ENCODE measurements at regions not wholly inside any gene's neighbourhood (a gene's known extent, or its start where the extent isn't known, plus 50 kb on each side); places are given as distances from the start of the nearest gene placed in this dataset.
A peak's percentile ranks its signal among the peaks of the same experiment; 100 is the strongest.

DNA sequence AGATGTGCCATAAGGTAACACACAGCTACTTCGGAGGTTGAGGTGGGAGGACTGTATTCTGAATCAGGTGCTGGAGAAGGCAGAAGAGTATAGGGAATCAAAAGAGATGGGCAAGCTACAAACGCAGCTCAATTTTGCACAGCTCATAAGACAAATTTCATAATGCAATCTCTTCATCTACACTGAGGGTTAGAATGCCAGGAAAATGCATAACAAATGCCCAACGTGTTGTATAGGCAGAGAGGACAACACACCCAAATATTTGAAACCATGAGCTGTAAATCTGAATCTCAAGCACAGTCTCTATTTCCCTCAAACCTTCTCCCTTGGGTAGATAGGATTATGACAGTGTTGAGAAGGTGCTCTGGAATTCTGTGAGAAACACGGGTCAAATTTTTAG is 263.1 kb upstream of the FOXN3 start:
- peaks cover 19% of the 10 kb centered on the region for H3K9me3 Mint-ChIP-seq
- TF ChIP-seq, protein P1, sequence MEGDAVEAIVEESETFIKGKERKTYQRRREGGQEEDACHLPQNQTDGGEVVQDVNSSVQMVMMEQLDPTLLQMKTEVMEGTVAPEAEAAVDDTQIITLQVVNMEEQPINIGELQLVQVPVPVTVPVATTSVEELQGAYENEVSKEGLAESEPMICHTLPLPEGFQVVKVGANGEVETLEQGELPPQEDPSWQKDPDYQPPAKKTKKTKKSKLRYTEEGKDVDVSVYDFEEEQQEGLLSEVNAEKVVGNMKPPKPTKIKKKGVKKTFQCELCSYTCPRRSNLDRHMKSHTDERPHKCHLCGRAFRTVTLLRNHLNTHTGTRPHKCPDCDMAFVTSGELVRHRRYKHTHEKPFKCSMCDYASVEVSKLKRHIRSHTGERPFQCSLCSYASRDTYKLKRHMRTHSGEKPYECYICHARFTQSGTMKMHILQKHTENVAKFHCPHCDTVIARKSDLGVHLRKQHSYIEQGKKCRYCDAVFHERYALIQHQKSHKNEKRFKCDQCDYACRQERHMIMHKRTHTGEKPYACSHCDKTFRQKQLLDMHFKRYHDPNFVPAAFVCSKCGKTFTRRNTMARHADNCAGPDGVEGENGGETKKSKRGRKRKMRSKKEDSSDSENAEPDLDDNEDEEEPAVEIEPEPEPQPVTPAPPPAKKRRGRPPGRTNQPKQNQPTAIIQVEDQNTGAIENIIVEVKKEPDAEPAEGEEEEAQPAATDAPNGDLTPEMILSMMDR (IDR thresholded peaks at IDR 0.05; ENCODE audit: unreplicated experiment) = no peak
- peaks cover 5% of the 10 kb centered on the region for H3K36me3 Mint-ChIP-seq
- no peak for DNase-seq (ENCODE audit: low spot score in 2 of 2, unreplicated experiment in 2 of 2)
- H3K27me3 Mint-ChIP-seq (ENCODE audit: low read depth) = no peaks in the 10 kb centered on the region
- peaks cover 28% of the 10 kb centered on the region for H3K4me1 Mint-ChIP-seq
- no peak overlapping the region for H3K4me3 Mint-ChIP-seq
- peak overlapping the region; percentile 67 for H3K27ac Mint-ChIP-seq

DNA sequence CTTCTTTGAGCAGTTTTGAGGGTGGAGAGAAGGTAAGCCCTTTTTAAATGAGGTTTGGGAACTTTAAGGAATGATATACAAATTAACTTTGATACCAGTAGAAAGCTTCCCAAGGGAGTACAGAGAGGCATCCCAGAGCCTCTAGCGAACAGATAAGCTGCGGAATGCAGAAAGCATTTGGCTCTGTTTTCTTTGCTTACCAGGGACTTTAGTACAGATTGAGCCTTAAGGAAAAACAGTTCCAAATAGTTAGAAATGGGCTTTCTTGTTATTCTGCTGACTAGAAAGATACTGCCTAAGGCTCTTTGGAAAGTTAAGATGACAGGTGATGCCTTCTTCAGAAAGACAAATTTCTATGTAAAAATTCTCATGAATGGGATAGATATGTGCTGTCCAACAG is 261.7 kb upstream of the FOXN3 start:
- Mint-ChIP-seq H3K9me3 (peaks cover 9% of the 10 kb centered on the region), H3K4me1 (peaks cover 31% of the 10 kb centered on the region), H3K36me3 (peaks cover 2% of the 10 kb centered on the region), H3K27me3 (ENCODE audit: low read depth) (no peaks in the 10 kb centered on the region), H3K27ac (peak overlapping the region; percentile 73), H3K4me3 (no peak overlapping the region)
- TF ChIP-seq, protein P1 (IDR thresholded peaks at IDR 0.05; ENCODE audit: unreplicated experiment) = no peak
- DNase-seq (ENCODE audit: low spot score in 2 of 2, unreplicated experiment in 2 of 2) = no peak

DNA sequence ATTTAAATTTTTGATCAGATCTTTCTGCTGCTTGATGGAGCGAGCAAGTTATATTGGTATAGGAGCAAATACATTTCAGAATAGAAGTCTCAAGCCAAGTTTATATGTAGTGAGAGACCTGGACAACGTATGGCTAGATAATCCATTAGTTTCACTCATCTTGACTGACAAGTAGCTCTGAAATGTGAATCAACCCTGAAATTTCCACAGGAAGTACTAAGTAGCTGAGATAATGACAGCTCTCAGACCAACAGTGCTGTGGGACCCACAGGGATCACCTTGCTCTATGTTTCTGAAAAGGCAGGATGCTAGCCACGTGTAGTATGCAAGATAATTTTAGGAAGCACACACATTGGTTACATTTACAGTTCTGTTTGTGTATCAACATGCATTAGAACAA is 258.6 kb upstream of the FOXN3 start:
- no peak overlapping the region for H3K4me3 Mint-ChIP-seq
- TF ChIP-seq, protein P1 (IDR thresholded peaks at IDR 0.05; ENCODE audit: unreplicated experiment) = no peak
- H3K36me3 Mint-ChIP-seq = no peaks in the 10 kb centered on the region
- no peak overlapping the region for H3K27ac Mint-ChIP-seq
- H3K4me1 Mint-ChIP-seq = peaks cover 41% of the 10 kb centered on the region
- H3K27me3 Mint-ChIP-seq (ENCODE audit: low read depth) = no peaks in the 10 kb centered on the region
- no peak for DNase-seq (ENCODE audit: low spot score in 2 of 2, unreplicated experiment in 2 of 2)
- H3K9me3 Mint-ChIP-seq = no peaks in the 10 kb centered on the region

DNA sequence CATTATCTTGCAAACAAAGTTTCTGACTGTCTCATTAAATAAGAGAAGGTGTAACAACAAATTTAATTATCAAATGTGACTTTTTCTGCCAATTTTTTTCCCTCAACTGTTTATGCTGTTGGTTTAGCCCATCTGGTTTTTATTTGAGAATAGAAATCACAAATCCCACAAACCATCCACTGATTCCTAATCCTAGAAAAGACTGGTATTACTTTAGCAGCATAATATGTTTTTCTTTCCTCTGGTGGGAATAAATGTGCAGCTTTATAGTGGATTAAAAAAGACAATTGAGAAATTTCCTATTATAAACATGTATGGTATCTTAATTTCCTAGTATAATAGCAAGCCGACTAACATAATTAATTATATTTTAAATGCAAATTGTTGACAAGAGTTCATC is 257.9 kb upstream of the FOXN3 start:
- TF ChIP-seq, protein P1 (IDR thresholded peaks at IDR 0.05; ENCODE audit: unreplicated experiment) = no peak
- DNase-seq (ENCODE audit: low spot score in 2 of 2, unreplicated experiment in 2 of 2) = no peak
- H3K4me1 Mint-ChIP-seq = peaks cover 34% of the 10 kb centered on the region
- H3K36me3 Mint-ChIP-seq = no peaks in the 10 kb centered on the region
- no peaks in the 10 kb centered on the region for H3K27me3 Mint-ChIP-seq (ENCODE audit: low read depth)
- H3K9me3 Mint-ChIP-seq = no peaks in the 10 kb centered on the region
- H3K4me3 Mint-ChIP-seq = no peak overlapping the region
- H3K27ac Mint-ChIP-seq = peak overlapping the region; percentile 34

DNA sequence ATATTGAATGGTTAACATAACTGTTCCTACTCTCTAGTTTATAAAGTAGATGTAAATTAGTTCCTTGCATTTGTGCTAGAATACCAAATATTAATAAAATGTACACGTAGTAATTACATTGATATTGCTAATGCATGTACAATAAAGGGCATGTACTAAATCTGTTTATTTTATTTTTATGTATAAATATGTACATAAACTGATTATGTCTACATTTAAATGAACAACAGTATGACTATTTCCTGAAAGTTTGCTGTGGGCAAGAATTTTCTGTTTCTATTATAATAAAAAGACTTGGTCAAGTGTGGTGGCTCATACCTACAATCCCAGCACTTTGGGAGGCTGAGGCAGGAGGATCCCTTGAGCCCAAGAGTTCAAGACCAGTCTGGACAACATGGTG is 257.2 kb upstream of the FOXN3 start:
- no peak for DNase-seq (ENCODE audit: low spot score in 2 of 2, unreplicated experiment in 2 of 2)
- Mint-ChIP-seq H3K27me3 (ENCODE audit: low read depth) (no peaks in the 10 kb centered on the region), H3K4me1 (peaks cover 33% of the 10 kb centered on the region), H3K4me3 (no peak overlapping the region), H3K36me3 (no peaks in the 10 kb centered on the region), H3K9me3 (no peaks in the 10 kb centered on the region), H3K27ac (no peak overlapping the region)
- TF ChIP-seq, protein P1 (IDR thresholded peaks at IDR 0.05; ENCODE audit: unreplicated experiment) = no peak

Measured in mesothelial cell of epicardium (in vitro differentiated cells).